ENCODE measurements at regions not wholly inside any gene's neighbourhood (a gene's known extent, or its start where the extent isn't known, plus 50 kb on each side); places are given as distances from the start of the nearest gene placed in this dataset.
"Not testable (repeated sequence)": the region's sequence is repeated elsewhere in the genome, so short reads cannot be mapped to it uniquely, and the experiment has no call there.

- Histone ChIP-seq H3K27ac (ENCODE audit: low read depth, low read length) (no peak overlapping the region), H3K79me2 (ENCODE audit: insufficient read depth, low read length) (no peaks in the 10 kb centered on the region), H4K20me1 (ENCODE audit: low read depth, low read length) (no peaks in the 10 kb centered on the region), H3F3A (ENCODE audit: insufficient read depth) (no peaks in the 10 kb centered on the region), H3K27me3 (ENCODE audit: low read length) (no peaks in the 10 kb centered on the region), H3K9me2 (replicated peaks; ENCODE audit: insufficient read depth, low read length) (no peaks in the 10 kb centered on the region), H3K36me3 (ENCODE audit: low read length) (no peaks in the 10 kb centered on the region), H3K4me3 (ENCODE audit: insufficient read depth, low read length, poor library complexity, severe bottlenecking) (no peak overlapping the region), H3K9me3 (ENCODE audit: insufficient read depth, low read length) (no peaks in the 10 kb centered on the region), H3K4me2 (ENCODE audit: low read depth, low read length, poor library complexity, severe bottlenecking) (no peak overlapping the region), H3K9ac (ENCODE audit: low read length) (no peak overlapping the region), H2AFZ (ENCODE audit: low read depth, low read length, severe bottlenecking) (no peak overlapping the region)
- no peak for TF ChIP-seq CTCF (IDR thresholded peaks at IDR 0.05; ENCODE audit: insufficient read depth, low read length, poor library complexity, severe bottlenecking)
- no peak for TF ChIP-seq EZH2phosphoT487 (conservative IDR thresholded peaks at IDR 0.05; ENCODE audit: low read length)
Observed at GRCh38 chr4:19214591-19215186, 1037.0 kb upstream of the SLIT2 start.

GRCh38 chr4:19213388-19213787 lies 1038.3 kb upstream of the SLIT2 start:
- Histone ChIP-seq H3K9ac (ENCODE audit: low read length) (no peak overlapping the region), H3K4me3 (ENCODE audit: insufficient read depth, low read length, poor library complexity, severe bottlenecking) (no peak overlapping the region), H3F3A (ENCODE audit: insufficient read depth) (no peaks in the 10 kb centered on the region), H2AFZ (ENCODE audit: low read depth, low read length, severe bottlenecking) (no peak overlapping the region), H3K4me2 (ENCODE audit: low read depth, low read length, poor library complexity, severe bottlenecking) (no peak overlapping the region), H3K27me3 (ENCODE audit: low read length) (no peaks in the 10 kb centered on the region), H3K79me2 (ENCODE audit: insufficient read depth, low read length) (no peaks in the 10 kb centered on the region), H3K36me3 (ENCODE audit: low read length) (no peaks in the 10 kb centered on the region), H3K9me3 (ENCODE audit: insufficient read depth, low read length) (no peaks in the 10 kb centered on the region), H3K9me2 (replicated peaks; ENCODE audit: insufficient read depth, low read length) (no peaks in the 10 kb centered on the region), H4K20me1 (ENCODE audit: low read depth, low read length) (no peaks in the 10 kb centered on the region), H3K27ac (ENCODE audit: low read depth, low read length) (no peak overlapping the region)
- TF ChIP-seq EZH2phosphoT487 (conservative IDR thresholded peaks at IDR 0.05; ENCODE audit: low read length) = no peak
- no peak for TF ChIP-seq CTCF (IDR thresholded peaks at IDR 0.05; ENCODE audit: insufficient read depth, low read length, poor library complexity, severe bottlenecking)

GRCh38 chr4:19205853-19206252 lies 1045.9 kb upstream of the SLIT2 start:
- Histone ChIP-seq H3K36me3 (ENCODE audit: low read length) (no peaks in the 10 kb centered on the region), H2AFZ (ENCODE audit: low read depth, low read length, severe bottlenecking) (no peak overlapping the region), H3K9me3 (ENCODE audit: insufficient read depth, low read length) (no peaks in the 10 kb centered on the region), H3F3A (ENCODE audit: insufficient read depth) (no peaks in the 10 kb centered on the region), H3K27ac (ENCODE audit: low read depth, low read length) (no peak overlapping the region), H3K27me3 (ENCODE audit: low read length) (no peaks in the 10 kb centered on the region), H3K4me3 (ENCODE audit: insufficient read depth, low read length, poor library complexity, severe bottlenecking) (no peak overlapping the region), H3K79me2 (ENCODE audit: insufficient read depth, low read length) (no peaks in the 10 kb centered on the region), H3K4me2 (ENCODE audit: low read depth, low read length, poor library complexity, severe bottlenecking) (no peak overlapping the region), H4K20me1 (ENCODE audit: low read depth, low read length) (no peaks in the 10 kb centered on the region), H3K9me2 (replicated peaks; ENCODE audit: insufficient read depth, low read length) (no peaks in the 10 kb centered on the region), H3K9ac (ENCODE audit: low read length) (no peak overlapping the region)
- TF ChIP-seq CTCF (IDR thresholded peaks at IDR 0.05; ENCODE audit: insufficient read depth, low read length, poor library complexity, severe bottlenecking) = no peak
- no peak for TF ChIP-seq EZH2phosphoT487 (conservative IDR thresholded peaks at IDR 0.05; ENCODE audit: low read length)

- not testable (repeated sequence) for H4K20me1 ChIP-seq (ENCODE audit: low read depth, low read length); H3K4me3 ChIP-seq (ENCODE audit: insufficient read depth, low read length, poor library complexity, severe bottlenecking); H2AFZ ChIP-seq (ENCODE audit: low read depth, low read length, severe bottlenecking); H3F3A ChIP-seq (ENCODE audit: insufficient read depth); H3K9ac ChIP-seq (ENCODE audit: low read length); H3K27me3 ChIP-seq (ENCODE audit: low read length); H3K9me3 ChIP-seq (ENCODE audit: insufficient read depth, low read length); H3K79me2 ChIP-seq (ENCODE audit: insufficient read depth, low read length); H3K9me2 ChIP-seq (replicated peaks; ENCODE audit: insufficient read depth, low read length); H3K4me2 ChIP-seq (ENCODE audit: low read depth, low read length, poor library complexity, severe bottlenecking); H3K36me3 ChIP-seq (ENCODE audit: low read length); H3K27ac ChIP-seq (ENCODE audit: low read depth, low read length)
Observed at GRCh38 chr4:19197838-19198237, 1053.9 kb upstream of the SLIT2 start.

All from SU-DHL-6 (cell line).